ENCODE measurements at regions not wholly inside any gene's neighbourhood (a gene's known extent, or its start where the extent isn't known, plus 50 kb on each side); places are given as distances from the start of the nearest gene placed in this dataset.

GRCh38 chr3:153079386-153079785 lies 82.6 kb upstream of the RAP2B start:
- TF ChIP-seq, protein P1, sequence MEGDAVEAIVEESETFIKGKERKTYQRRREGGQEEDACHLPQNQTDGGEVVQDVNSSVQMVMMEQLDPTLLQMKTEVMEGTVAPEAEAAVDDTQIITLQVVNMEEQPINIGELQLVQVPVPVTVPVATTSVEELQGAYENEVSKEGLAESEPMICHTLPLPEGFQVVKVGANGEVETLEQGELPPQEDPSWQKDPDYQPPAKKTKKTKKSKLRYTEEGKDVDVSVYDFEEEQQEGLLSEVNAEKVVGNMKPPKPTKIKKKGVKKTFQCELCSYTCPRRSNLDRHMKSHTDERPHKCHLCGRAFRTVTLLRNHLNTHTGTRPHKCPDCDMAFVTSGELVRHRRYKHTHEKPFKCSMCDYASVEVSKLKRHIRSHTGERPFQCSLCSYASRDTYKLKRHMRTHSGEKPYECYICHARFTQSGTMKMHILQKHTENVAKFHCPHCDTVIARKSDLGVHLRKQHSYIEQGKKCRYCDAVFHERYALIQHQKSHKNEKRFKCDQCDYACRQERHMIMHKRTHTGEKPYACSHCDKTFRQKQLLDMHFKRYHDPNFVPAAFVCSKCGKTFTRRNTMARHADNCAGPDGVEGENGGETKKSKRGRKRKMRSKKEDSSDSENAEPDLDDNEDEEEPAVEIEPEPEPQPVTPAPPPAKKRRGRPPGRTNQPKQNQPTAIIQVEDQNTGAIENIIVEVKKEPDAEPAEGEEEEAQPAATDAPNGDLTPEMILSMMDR (IDR thresholded peaks at IDR 0.05): no peak
- no peak for DNase-seq
- ChIA-PET POLR2A (no interaction called here), CTCF (interaction anchor here (1.3 kb wide), 1 partner anchor 8 kb away, joined by 3 read pairs; no protein-coding TSS in a partner anchor)
- intact Hi-C loops (cut with micrococcal nuclease): no loop called here
- Mint-ChIP-seq H3K4me3 (no peak overlapping the region), H3K27ac (no peak overlapping the region), H3K9me3 (no peaks in the 10 kb centered on the region), H3K4me1 (ENCODE audit: low read depth) (no peaks in the 10 kb centered on the region), H3K36me3 (ENCODE audit: low read depth) (no peaks in the 10 kb centered on the region), H3K27me3 (no peaks in the 10 kb centered on the region)
- no peak for ATAC-seq

- Mint-ChIP-seq H3K27ac (no peak overlapping the region), H3K27me3 (no peaks in the 10 kb centered on the region), H3K4me1 (ENCODE audit: low read depth) (no peaks in the 10 kb centered on the region), H3K9me3 (no peaks in the 10 kb centered on the region), H3K36me3 (ENCODE audit: low read depth) (no peaks in the 10 kb centered on the region), H3K4me3 (no peak overlapping the region)
- POLR2A ChIA-PET: no interaction called here
- DNase-seq: no peak
- TF ChIP-seq, protein P1 (IDR thresholded peaks at IDR 0.05): no peak
- intact Hi-C loops (cut with micrococcal nuclease): no loop called here
- CTCF ChIA-PET: no interaction called here
- no peak for ATAC-seq
These were observed 81.2 kb upstream of the RAP2B start for GRCh38 chr3:153080778-153081240.

DNA sequence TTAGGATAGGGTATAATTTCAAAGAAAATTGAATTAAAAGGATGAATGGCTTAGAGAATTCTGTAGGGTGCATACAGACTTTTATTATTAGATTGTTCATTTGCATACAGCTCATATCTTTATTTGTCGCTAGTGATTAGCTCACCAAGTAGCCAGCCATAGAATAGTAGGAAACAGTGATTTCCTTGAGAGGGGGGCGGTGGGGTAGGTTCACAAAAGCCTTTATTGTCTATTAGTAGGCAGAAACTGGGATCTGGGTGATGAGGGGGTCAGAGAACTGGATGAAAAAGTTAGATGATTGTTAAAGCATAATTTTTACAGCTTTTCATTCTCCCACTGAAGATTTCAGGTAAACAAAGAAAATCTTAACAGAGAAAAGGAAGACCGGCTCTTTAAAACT lies 77.6 kb upstream of the RAP2B start:
- CTCF ChIA-PET: no interaction called here
- Mint-ChIP-seq H3K4me3 (no peak overlapping the region), H3K36me3 (ENCODE audit: low read depth) (no peaks in the 10 kb centered on the region), H3K27ac (no peak overlapping the region), H3K27me3 (no peaks in the 10 kb centered on the region), H3K4me1 (ENCODE audit: low read depth) (no peaks in the 10 kb centered on the region), H3K9me3 (no peaks in the 10 kb centered on the region)
- no peak for DNase-seq
- TF ChIP-seq, protein P1 (IDR thresholded peaks at IDR 0.05): no peak
- POLR2A ChIA-PET: no interaction called here
- no peak for ATAC-seq
- intact Hi-C loops (cut with micrococcal nuclease): no loop called here

GRCh38 chr3:153087595-153088566 lies 74.1 kb upstream of the RAP2B start:
- no peaks in the 10 kb centered on the region for H3K27me3 Mint-ChIP-seq
- no peak for ATAC-seq
- intact Hi-C loops (cut with micrococcal nuclease): no loop called here
- ChIA-PET CTCF (interaction anchor here (1.1 kb wide), 1 partner anchor 8 kb away, joined by 3 read pairs; no protein-coding TSS in a partner anchor), POLR2A (no interaction called here)
- peaks cover 11% of the 10 kb centered on the region for H3K4me1 Mint-ChIP-seq (ENCODE audit: low read depth)
- H3K9me3 Mint-ChIP-seq: no peaks in the 10 kb centered on the region
- H3K27ac Mint-ChIP-seq: no peak overlapping the region
- no peak for DNase-seq
- TF ChIP-seq, protein P1 (IDR thresholded peaks at IDR 0.05): no peak
- H3K4me3 Mint-ChIP-seq: no peak overlapping the region
- H3K36me3 Mint-ChIP-seq (ENCODE audit: low read depth): no peaks in the 10 kb centered on the region

DNA sequence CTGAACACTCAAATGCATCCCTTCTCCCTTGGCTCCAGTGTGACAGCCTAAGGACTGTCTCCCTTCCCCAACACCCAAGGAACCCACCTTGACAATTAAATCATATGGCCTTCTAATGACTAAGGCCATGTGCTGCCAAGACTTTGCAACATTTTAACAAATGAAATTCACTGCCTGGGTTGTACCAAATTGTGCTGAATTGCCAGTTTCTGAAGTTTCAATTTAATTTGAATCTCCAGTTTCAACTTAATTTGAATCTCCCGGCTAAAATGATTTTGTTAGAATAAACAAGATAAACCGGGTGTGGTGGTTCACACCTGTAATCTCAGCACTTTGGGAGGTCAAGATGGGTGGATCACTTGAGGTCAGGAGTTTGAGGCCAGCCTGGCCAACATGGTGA lies 72.4 kb upstream of the RAP2B start:
- intact Hi-C loops (cut with micrococcal nuclease): no loop called here
- CTCF ChIA-PET: no interaction called here
- peaks cover 17% of the 10 kb centered on the region for H3K4me1 Mint-ChIP-seq (ENCODE audit: low read depth)

More for the DNA sequence above, 72.4 kb upstream of the RAP2B start:
- H3K4me3 Mint-ChIP-seq: no peak overlapping the region
- no peak for ATAC-seq
- no peaks in the 10 kb centered on the region for H3K36me3 Mint-ChIP-seq (ENCODE audit: low read depth)
- POLR2A ChIA-PET: interaction anchor here (1.0 kb wide), 1 partner anchor 72 kb away, joined by 3 read pairs; no protein-coding TSS in a partner anchor
- TF ChIP-seq, protein P1 (IDR thresholded peaks at IDR 0.05): no peak
- no peaks in the 10 kb centered on the region for H3K9me3 Mint-ChIP-seq
- H3K27me3 Mint-ChIP-seq: no peaks in the 10 kb centered on the region
- no peak for DNase-seq
- no peak overlapping the region for H3K27ac Mint-ChIP-seq

Measured in activated CD8-positive, alpha-beta T cell treated with anti-CD3 and anti-CD28 coated beads for 36 hours (primary cell).